WERI-Rb-1 (cell line): ENCODE measurements at regions not wholly inside any gene's neighbourhood (a gene's known extent, or its start where the extent isn't known, plus 50 kb on each side); places are given as distances from the start of the nearest gene placed in this dataset.

Source experiments
- DNase-seq: peaks from one replicate; pipeline ENCODE4 v3.0.0-alpha.2; 2020
- H3K27ac ChIP-seq: fragments of 250-450 bp; sonication (Bioruptor Pico); 2 replicates; pipeline ENCODE4 v1.5.1; 2020; ENCODE audit warnings: mild to moderate bottlenecking, moderate library complexity
- H3K27me3 ChIP-seq: fragments of 250-450 bp; sonication (Bioruptor Pico); 2 replicates; pipeline ENCODE4 v1.5.1; 2021; ENCODE audit warnings: mild to moderate bottlenecking, low read depth, moderate library complexity; ENCODE audit not compliant: insufficient read depth, severe bottlenecking
- H3K36me3 ChIP-seq: fragments of 250-450 bp; sonication (Bioruptor Pico); 2 replicates; pipeline ENCODE4 v1.5.1; 2020; ENCODE audit warnings: mild to moderate bottlenecking, moderate library complexity
- H3K4me3 ChIP-seq: 2 replicates; pipeline ENCODE4 v1.5.1; 2011; ENCODE audit warnings: low read depth, mild to moderate bottlenecking, control low read depth, low read length
- H3K9me3 ChIP-seq: fragments of 250-450 bp; sonication (Bioruptor Pico); 2 replicates; pipeline ENCODE4 v1.5.1; 2021; ENCODE audit warnings: mild to moderate bottlenecking, moderate library complexity; ENCODE audit not compliant: severe bottlenecking
- CTCF ChIP-seq: IDR thresholded peaks from 2 replicates; pipeline ENCODE4 v1.5.1; 2011; ENCODE audit warnings: low read depth, mild to moderate bottlenecking, control low read depth, inconsistent platforms, low read length

GRCh38 chr4:171101845-171102244 lies 711.4 kb upstream of the GALNTL6 start:
- no peaks in the 10 kb centered on the region for H3K36me3 ChIP-seq
- H3K27ac ChIP-seq, result no peak overlapping the region
- DNase-seq, result no peak
- TF ChIP-seq CTCF, result no peak
- no peaks in the 10 kb centered on the region for H3K9me3 ChIP-seq
- no peak overlapping the region for H3K4me3 ChIP-seq
- H3K27me3 ChIP-seq, result no peaks in the 10 kb centered on the region

- peaks cover 2% of the 10 kb centered on the region for H3K9me3 ChIP-seq
- no peaks in the 10 kb centered on the region for H3K27me3 ChIP-seq
- no peak overlapping the region for H3K27ac ChIP-seq
- no peak for DNase-seq
- no peak overlapping the region for H3K4me3 ChIP-seq
- no peaks in the 10 kb centered on the region for H3K36me3 ChIP-seq
- TF ChIP-seq CTCF, result no peak
Measured at GRCh38 chr4:171087089-171087488, 726.1 kb upstream of the GALNTL6 start.

- H3K4me3 ChIP-seq, result no peak overlapping the region
- H3K27ac ChIP-seq, result no peak overlapping the region
- H3K27me3 ChIP-seq, result no peaks in the 10 kb centered on the region
- no peaks in the 10 kb centered on the region for H3K36me3 ChIP-seq
- no peaks in the 10 kb centered on the region for H3K9me3 ChIP-seq
- 0 out of 2 replicates have a peak, but pooled peaks have one; percentile 20 for TF ChIP-seq CTCF
- no peak for DNase-seq
Measured at GRCh38 chr4:171067422-171067821, 745.8 kb upstream of the GALNTL6 start.

GRCh38 chr4:171049380-171049779 lies 763.8 kb upstream of the GALNTL6 start:
- DNase-seq, result no peak
- Histone ChIP-seq H3K9me3 (no peaks in the 10 kb centered on the region), H3K27me3 (no peaks in the 10 kb centered on the region), H3K27ac (no peak overlapping the region), H3K36me3 (no peaks in the 10 kb centered on the region), H3K4me3 (no peak overlapping the region)
- TF ChIP-seq CTCF, result no peak

- TF ChIP-seq CTCF, result no peak
- Histone ChIP-seq H3K4me3 (no peak overlapping the region), H3K36me3 (no peaks in the 10 kb centered on the region), H3K27me3 (no peaks in the 10 kb centered on the region), H3K9me3 (peaks cover 6% of the 10 kb centered on the region), H3K27ac (no peak overlapping the region)
- no peak for DNase-seq
Measured at GRCh38 chr4:171042989-171043524, 770.1 kb upstream of the GALNTL6 start.

GRCh38 chr4:171035909-171036308 lies 777.3 kb upstream of the GALNTL6 start:
- no peaks in the 10 kb centered on the region for H3K27me3 ChIP-seq
- no peak overlapping the region for H3K4me3 ChIP-seq
- no peak for DNase-seq
- no peak for TF ChIP-seq CTCF
- no peaks in the 10 kb centered on the region for H3K36me3 ChIP-seq
- H3K27ac ChIP-seq, result no peak overlapping the region
- no peaks in the 10 kb centered on the region for H3K9me3 ChIP-seq
